GM13977 (cell line): ENCODE measurements at regions not wholly inside any gene's neighbourhood (a gene's known extent, or its start where the extent isn't known, plus 50 kb on each side); places are given as distances from the start of the nearest gene placed in this dataset.

Source experiments
- DNase-seq: peaks from one replicate; pipeline ENCODE4 v3.0.0; 2012; ENCODE audit warnings: low spot score
- in situ Hi-C: fragments of 300-500 bp; cut with MboI; formaldehyde crosslinking; loops from one replicate; pipeline ENCODE4 v1.12.0; 2022; ENCODE audit warnings: low sequenced_read_pairs, low pct_unique_long_range_greater_than_20kb, mixed read lengths, inconsistent platforms; ENCODE audit not compliant: unreplicated experiment
- TF ChIP-seq, protein P1 (sequence below): IDR thresholded peaks from 2 replicates; pipeline ENCODE4 v1.5.1; 2012; ENCODE audit warnings: mild to moderate bottlenecking, control low read depth; ENCODE audit not compliant: insufficient read depth; ENCODE audit errors: extremely low read depth, missing control alignments

DNA sequence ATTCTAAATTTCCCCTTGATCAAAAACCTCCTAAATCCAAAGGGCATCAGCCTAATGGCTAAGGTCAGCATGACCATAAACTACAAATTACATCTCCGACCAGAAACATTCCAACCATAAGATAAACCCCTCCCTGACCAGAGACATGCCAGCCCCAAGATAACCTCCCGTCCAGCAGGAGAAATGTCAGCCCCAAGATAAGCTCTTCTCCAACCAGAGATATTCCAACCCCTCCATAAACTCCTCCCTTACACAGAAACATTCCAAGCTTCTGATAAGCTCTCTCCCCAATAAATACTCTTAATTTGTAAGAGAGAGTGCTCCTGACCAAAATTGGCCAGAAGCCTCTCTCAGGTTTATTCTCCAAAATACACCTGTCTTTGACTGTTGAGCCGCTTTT, 274.0 kb downstream of the RNF152 start:
- no peak for DNase-seq
- TF ChIP-seq, protein P1, sequence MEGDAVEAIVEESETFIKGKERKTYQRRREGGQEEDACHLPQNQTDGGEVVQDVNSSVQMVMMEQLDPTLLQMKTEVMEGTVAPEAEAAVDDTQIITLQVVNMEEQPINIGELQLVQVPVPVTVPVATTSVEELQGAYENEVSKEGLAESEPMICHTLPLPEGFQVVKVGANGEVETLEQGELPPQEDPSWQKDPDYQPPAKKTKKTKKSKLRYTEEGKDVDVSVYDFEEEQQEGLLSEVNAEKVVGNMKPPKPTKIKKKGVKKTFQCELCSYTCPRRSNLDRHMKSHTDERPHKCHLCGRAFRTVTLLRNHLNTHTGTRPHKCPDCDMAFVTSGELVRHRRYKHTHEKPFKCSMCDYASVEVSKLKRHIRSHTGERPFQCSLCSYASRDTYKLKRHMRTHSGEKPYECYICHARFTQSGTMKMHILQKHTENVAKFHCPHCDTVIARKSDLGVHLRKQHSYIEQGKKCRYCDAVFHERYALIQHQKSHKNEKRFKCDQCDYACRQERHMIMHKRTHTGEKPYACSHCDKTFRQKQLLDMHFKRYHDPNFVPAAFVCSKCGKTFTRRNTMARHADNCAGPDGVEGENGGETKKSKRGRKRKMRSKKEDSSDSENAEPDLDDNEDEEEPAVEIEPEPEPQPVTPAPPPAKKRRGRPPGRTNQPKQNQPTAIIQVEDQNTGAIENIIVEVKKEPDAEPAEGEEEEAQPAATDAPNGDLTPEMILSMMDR: no peak
- in situ Hi-C loops: no loop called here

DNA sequence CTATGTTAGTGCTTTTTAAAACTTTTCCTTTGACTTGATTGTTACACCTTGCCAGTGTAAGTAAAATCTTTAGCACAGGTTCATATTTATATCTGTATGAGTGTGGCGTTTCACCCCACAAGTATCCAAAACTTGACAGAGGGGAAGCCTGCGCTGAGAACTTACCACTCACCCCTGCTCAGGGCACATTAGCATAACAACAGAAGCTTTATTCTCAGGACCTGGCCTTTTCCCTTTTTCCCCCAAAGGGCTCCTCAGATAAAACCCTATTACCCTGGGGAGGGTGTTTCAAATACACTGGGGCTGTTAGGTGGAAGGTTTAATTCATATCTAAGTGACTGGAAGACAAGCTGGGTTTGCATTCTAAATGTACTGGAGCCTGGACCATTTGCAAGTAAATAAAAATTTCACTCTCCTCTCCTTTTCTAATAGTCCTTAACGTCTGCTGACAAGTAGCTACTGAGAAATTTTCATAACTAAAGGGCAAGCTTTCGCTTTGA, 276.6 kb downstream of the RNF152 start:
- TF ChIP-seq, protein P1: no peak
- in situ Hi-C loops: no loop called here
- no peak for DNase-seq

DNA sequence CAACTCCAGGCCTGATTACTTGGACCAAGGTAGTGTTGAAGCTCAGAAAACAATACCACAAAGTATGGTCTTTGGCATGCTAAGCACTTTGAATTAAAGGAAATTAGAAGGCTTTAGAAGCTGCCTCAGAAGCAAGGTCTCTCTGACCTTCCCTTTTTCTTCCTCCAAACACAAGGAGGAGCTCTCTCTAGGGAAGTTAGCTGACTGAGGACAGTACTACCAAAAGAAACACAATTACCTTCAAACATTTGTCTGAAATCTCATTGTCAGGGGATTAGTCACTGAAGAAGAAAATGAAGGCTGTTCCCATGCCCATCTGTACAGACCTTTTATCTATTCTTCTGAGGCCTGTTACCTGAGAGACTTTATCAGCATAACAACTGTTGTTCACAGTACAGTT, 279.3 kb downstream of the CDH20 start:
- TF ChIP-seq, protein P1: no peak
- DNase-seq: no peak
- in situ Hi-C loops: no loop called here

DNA sequence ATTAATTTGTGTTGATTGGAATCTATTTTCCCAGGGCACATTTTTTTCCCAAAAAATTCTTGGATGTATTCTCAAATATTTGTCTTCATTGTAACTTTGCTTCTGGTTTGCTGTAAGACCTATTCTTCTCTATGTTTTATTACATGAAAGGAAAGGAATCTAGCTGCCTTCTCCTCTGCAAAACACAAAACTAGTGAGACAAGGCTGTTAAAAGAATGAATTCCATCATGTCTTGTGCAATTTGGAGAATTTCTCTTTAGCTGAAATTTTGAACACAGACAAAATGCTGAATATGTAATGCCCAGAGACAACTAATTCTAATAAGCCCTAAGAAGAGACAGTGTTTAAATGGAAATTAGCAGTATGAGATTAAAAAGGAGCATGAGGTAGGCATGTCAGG, 275.9 kb downstream of the CDH20 start:
- in situ Hi-C loops: no loop called here
- DNase-seq: no peak
- TF ChIP-seq, protein P1: no peak

DNA sequence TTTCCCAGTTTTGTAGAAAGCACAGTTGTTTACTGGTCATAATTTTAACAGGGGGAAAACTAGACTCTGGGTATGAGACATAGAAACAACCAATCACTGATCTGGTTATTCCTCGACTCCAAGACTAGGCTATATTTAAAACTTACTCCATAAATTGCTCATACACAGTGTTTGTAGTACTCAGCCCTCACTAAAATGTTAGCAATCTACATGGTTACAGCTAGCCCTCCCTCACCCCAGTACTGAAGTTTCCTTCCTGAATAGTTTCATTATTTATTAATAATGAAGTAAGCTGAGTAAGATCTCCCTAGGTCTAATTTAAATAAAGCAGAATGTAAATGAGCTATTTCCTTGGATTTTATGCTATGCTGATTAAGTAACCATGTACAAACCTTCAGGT, 275.1 kb downstream of the CDH20 start:
- no peak for DNase-seq
- TF ChIP-seq, protein P1: no peak
- in situ Hi-C loops: no loop called here

DNA sequence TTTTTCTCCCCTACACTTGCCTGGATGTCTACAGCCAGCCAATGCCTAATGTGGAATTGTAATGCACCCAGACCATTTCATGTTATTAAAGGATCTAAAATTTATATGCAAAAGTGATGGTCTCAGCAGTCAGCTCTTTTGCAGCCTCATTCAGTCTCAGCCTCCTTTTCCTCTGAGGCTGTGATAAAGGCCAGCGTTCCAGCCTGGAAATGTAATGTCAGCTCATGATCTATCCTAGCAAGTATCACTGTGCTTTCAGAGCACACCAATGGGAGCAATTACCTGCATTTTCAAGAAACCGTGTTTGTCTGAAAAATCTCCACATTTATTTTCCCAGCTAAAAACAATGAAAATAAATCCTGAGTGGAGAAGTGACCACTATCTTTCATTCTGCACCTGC, 274.6 kb downstream of the CDH20 start:
- TF ChIP-seq, protein P1: no peak
- DNase-seq: no peak
- in situ Hi-C loops: no loop called here

DNA sequence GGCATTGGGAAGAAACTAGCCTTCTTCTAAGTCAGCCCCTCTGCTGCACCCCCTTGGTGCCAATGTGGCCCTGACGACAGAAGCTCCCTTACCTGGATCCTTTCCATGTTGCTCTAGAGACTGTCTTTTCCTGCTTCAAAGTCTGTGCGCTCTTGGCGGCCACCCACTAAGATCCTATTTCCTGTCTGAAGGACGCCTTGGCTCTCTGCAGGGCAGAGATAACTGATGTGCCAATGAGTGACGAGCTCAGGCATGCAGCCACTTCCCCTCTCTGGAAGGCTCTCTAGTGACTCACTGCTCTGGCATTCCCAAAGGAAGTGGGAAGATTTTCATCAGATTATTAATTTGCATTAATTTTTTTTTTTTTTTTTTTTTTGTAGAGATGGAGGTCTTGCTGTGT, 273.5 kb downstream of the CDH20 start:
- in situ Hi-C loops: no loop called here
- DNase-seq: no peak

More for the DNA sequence above, 273.5 kb downstream of the CDH20 start:
- TF ChIP-seq, protein P1: no peak
